GM23338 (cell line): ENCODE measurements at regions not wholly inside any gene's neighbourhood (a gene's known extent, or its start where the extent isn't known, plus 50 kb on each side); places are given as distances from the start of the nearest gene placed in this dataset.

Experiments
- ATAC-seq: fragments of 200-7000 bp; cut with Tn5 transposase; 3 replicates; pipeline ENCODE4 v1.9.1; 2020
- DNase-seq: peaks from one replicate; pipeline ENCODE4 v3.0.0-alpha.2; 2015; ENCODE audit warnings: low spot score
- H2AFZ ChIP-seq: fragments of 200-600 bp; sonication (generic); 2 replicates; pipeline ENCODE4 v1.8.0; 2016; ENCODE audit warnings: antibody characterized with exemption, mild to moderate bottlenecking, moderate library complexity
- H3F3A ChIP-seq: fragments of 200-600 bp; sonication (generic); replicated peaks from 2 replicates; pipeline ENCODE4 v1.8.0; 2017; ENCODE audit warnings: antibody characterized with exemption, mixed run types, low read depth
- H3K27ac ChIP-seq: fragments of 200-600 bp; sonication (generic); 2 replicates; pipeline ENCODE4 v1.6.1; 2016; ENCODE audit warnings: low read depth
- H3K27me3 ChIP-seq: fragments of 200-600 bp; sonication (generic); 2 replicates; pipeline ENCODE4 v1.8.0; 2016; ENCODE audit warnings: mild to moderate bottlenecking, mixed run types, moderate library complexity; ENCODE audit not compliant: insufficient read depth
- H3K36me3 ChIP-seq: fragments of 200-600 bp; sonication (generic); 2 replicates; pipeline ENCODE4 v1.8.0; 2016; ENCODE audit warnings: mild to moderate bottlenecking; ENCODE audit not compliant: insufficient read depth
- H3K4me1 ChIP-seq: fragments of 200-600 bp; sonication (generic); 2 replicates; pipeline ENCODE4 v1.8.0; 2016; ENCODE audit warnings: mild to moderate bottlenecking, moderate library complexity; ENCODE audit not compliant: insufficient read depth
- H3K4me2 ChIP-seq: fragments of 200-600 bp; sonication (generic); 2 replicates; pipeline ENCODE4 v1.7.1; 2017; ENCODE audit warnings: mixed run types
- H3K4me3 ChIP-seq: fragments of 200-600 bp; sonication (generic); 2 replicates; pipeline ENCODE4 v1.6.1; 2016; ENCODE audit warnings: mixed run types
- H3K79me2 ChIP-seq: fragments of 200-600 bp; sonication (generic); replicated peaks from 2 replicates; pipeline ENCODE4 v1.8.0; 2017; ENCODE audit warnings: mild to moderate bottlenecking; ENCODE audit not compliant: insufficient read depth
- H3K9me2 ChIP-seq: fragments of 200-600 bp; sonication (generic); 2 replicates; pipeline ENCODE4 v1.8.0; 2017; ENCODE audit not compliant: insufficient read depth
- H4K20me1 ChIP-seq: fragments of 200-600 bp; sonication (generic); replicated peaks from 2 replicates; pipeline ENCODE4 v1.8.0; 2017; ENCODE audit warnings: mild to moderate bottlenecking; ENCODE audit not compliant: insufficient read depth
- H3K27ac Mint-ChIP-seq: 2 replicates; pipeline ENCODE4 v1.8.0; 2020; ENCODE audit warnings: inconsistent platforms, mild to moderate bottlenecking, moderate library complexity, mixed read lengths
- H3K27me3 Mint-ChIP-seq: 3 replicates; pipeline ENCODE4 v1.8.0; 2022; ENCODE audit warnings: low read depth, mild to moderate bottlenecking, moderate library complexity, mixed read lengths, inconsistent platforms; ENCODE audit not compliant: insufficient read depth, poor library complexity
- H3K36me3 Mint-ChIP-seq: 3 replicates; pipeline ENCODE4 v1.8.0; 2021; ENCODE audit warnings: low read depth, mild to moderate bottlenecking, inconsistent platforms, moderate library complexity, mixed read lengths
- H3K4me1 Mint-ChIP-seq: 3 replicates; pipeline ENCODE4 v1.8.0; 2020; ENCODE audit warnings: mild to moderate bottlenecking, inconsistent platforms, mixed read lengths
- H3K4me3 Mint-ChIP-seq: 3 replicates; pipeline ENCODE4 v1.8.0; 2021; ENCODE audit warnings: moderate library complexity, mild to moderate bottlenecking, inconsistent platforms, mixed read lengths
- H3K9me3 Mint-ChIP-seq: 3 replicates; pipeline ENCODE4 v1.8.0; 2020; ENCODE audit warnings: moderate library complexity, mild to moderate bottlenecking, inconsistent platforms, mixed read lengths
- CREB1 ChIP-seq: fragments of 250-450 bp; sonication (Bioruptor Pico); IDR thresholded peaks from 2 replicates; pipeline ENCODE4 v1.5.0; 2020; ENCODE audit warnings: low read depth, mild to moderate bottlenecking, moderate library complexity
- CTCF ChIP-seq, 2 experiments: fragments of 200-600 bp in 1 of 2; sonication (generic) in 1 of 2; conservative IDR thresholded peaks; 2 replicates each; pipeline versions ENCODE4 v1.5.1 to v1.6.1; 2016 to 2017; ENCODE audit warnings: antibody characterized with exemption in 2 of 2, low read depth in 2 of 2, mild to moderate bottlenecking in 2 of 2, moderate library complexity in 1 of 2
- EZH2 ChIP-seq: fragments of 200-600 bp; sonication (generic); IDR thresholded peaks from one replicate; pipeline ENCODE4 v1.8.0; 2017; ENCODE audit warnings: antibody characterized with exemption, mild to moderate bottlenecking, low read depth; ENCODE audit not compliant: unreplicated experiment
- EZH2phosphoT487 ChIP-seq: fragments of 200-600 bp; sonication (generic); IDR thresholded peaks from one replicate; pipeline ENCODE4 v1.8.1; 2018; ENCODE audit warnings: antibody characterized with exemption; ENCODE audit not compliant: unreplicated experiment
- JUNB ChIP-seq: IDR thresholded peaks from one replicate; pipeline ENCODE4 v1.6.1; 2016; ENCODE audit warnings: antibody characterized with exemption; ENCODE audit not compliant: unreplicated experiment
- NANOG ChIP-seq: IDR thresholded peaks from 2 replicates; pipeline ENCODE4 v1.6.1; 2016; ENCODE audit warnings: antibody characterized with exemption, borderline replicate concordance
- POLR2AphosphoS5 ChIP-seq: IDR thresholded peaks from 2 replicates; pipeline ENCODE4 v1.6.1; 2016; ENCODE audit warnings: antibody characterized with exemption, low read depth
- STAT1 ChIP-seq: IDR thresholded peaks from one replicate; pipeline ENCODE4 v1.6.1; 2016; ENCODE audit warnings: antibody characterized with exemption; ENCODE audit not compliant: unreplicated experiment
- ZNF114 ChIP-seq: fragments of 250-450 bp; sonication (Bioruptor Pico); IDR thresholded peaks from 2 replicates; pipeline ENCODE4 v1.5.0; 2020; ENCODE audit warnings: mild to moderate bottlenecking, moderate library complexity
- ZNF331 ChIP-seq: fragments of 250-450 bp; sonication (Bioruptor Pico); IDR thresholded peaks from 2 replicates; pipeline ENCODE4 v1.5.0; 2020; ENCODE audit warnings: low read depth, mild to moderate bottlenecking, moderate library complexity
- TF ChIP-seq, protein P1 (sequence below): fragments of 250-450 bp; sonication (Bioruptor Pico); IDR thresholded peaks from 2 replicates; pipeline ENCODE4 v1.5.0; 2020; ENCODE audit warnings: mild to moderate bottlenecking, moderate library complexity
- TF ChIP-seq, protein P2 (sequence below): IDR thresholded peaks from one replicate; pipeline ENCODE4 v1.6.1; 2018; ENCODE audit warnings: antibody characterized with exemption; ENCODE audit not compliant: unreplicated experiment
- TF ChIP-seq, protein P3 (sequence below): IDR thresholded peaks from 2 replicates; pipeline ENCODE4 v1.6.1; 2016; ENCODE audit warnings: antibody characterized with exemption

DNA sequence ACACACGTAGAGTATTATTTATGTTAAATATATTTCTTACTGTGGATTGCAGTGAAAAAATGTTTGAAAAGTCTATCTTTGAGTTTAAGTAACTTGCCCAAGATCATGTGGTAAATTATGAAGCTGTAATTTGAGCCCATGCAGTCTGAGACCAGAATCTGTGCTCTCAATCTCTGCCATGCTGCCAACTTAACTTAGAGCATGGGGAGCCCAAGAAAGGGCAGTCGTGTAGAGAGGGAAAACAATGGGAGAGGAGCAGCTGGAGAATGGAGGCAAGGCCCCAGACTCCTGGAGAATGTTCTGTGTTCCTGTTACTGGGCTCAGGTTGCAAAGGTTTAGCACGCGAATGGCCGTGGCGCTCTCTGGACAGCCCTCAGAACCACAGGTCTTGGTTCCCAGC is 311.6 kb upstream of the RASGRP1 start (continued):
- TF ChIP-seq CTCF (conservative IDR thresholded peaks at IDR 0.05; ENCODE audit: low read depth in 2 of 2) (no peak), CREB1 (CRISPR knock-in tag) (no peak), ZNF331 (CRISPR knock-in tag) (no peak), JUNB (no peak)

DNA sequence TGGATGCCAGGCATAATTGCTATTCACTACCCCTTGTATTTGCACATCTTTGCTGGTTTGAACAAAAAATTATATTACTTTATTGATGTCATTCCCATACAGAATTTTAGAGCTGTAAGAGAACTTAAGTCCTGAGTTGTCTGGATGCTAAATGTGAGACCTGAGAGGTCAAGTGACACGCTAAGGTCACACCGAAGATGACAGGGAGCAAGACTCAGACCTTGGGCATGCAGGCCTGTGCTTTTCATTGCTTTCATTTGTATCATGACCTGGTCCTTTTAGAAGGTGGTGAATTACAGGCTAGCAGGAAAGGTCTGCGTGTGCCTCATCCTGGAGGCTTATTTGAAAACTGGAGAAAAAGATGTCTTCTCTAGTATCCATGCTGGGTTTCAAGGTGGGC is 312.0 kb upstream of the RASGRP1 start:
- no peak overlapping the region for H3K27ac Mint-ChIP-seq
- Histone ChIP-seq H3F3A (no peaks in the 10 kb centered on the region), H3K79me2 (no peaks in the 10 kb centered on the region), H3K27ac (no peak overlapping the region), H3K4me1 (no peaks in the 10 kb centered on the region), H4K20me1 (no peaks in the 10 kb centered on the region), H3K27me3 (no peaks in the 10 kb centered on the region), H3K4me2 (no peak overlapping the region), H3K36me3 (no peaks in the 10 kb centered on the region), H2AFZ (no peak overlapping the region), H3K9me2 (peaks cover 14% of the 10 kb centered on the region; the same call in 1 of the 2 replicates), H3K4me3 (no peak overlapping the region)
- H3K9me3 Mint-ChIP-seq, result peaks cover 8% of the 10 kb centered on the region; the same call in 2 of the 3 replicates
- DNase-seq (no peak), ATAC-seq (no peak)
- peaks cover 6% of the 10 kb centered on the region for H3K4me1 Mint-ChIP-seq
- no peaks in the 10 kb centered on the region for H3K27me3 Mint-ChIP-seq
- peaks cover 5% of the 10 kb centered on the region; the same call in 1 of the 3 replicates for H3K36me3 Mint-ChIP-seq
- H3K4me3 Mint-ChIP-seq, result no peak overlapping the region
- TF ChIP-seq ZNF331 (CRISPR knock-in tag) (no peak), NANOG (no peak), ZNF114 (CRISPR knock-in tag) (no peak), CREB1 (CRISPR knock-in tag) (no peak), EZH2 (no peak), STAT1 (no peak), JUNB (no peak), POLR2AphosphoS5 (no peak), EZH2phosphoT487 (no peak)
- TF ChIP-seq, protein P1, sequence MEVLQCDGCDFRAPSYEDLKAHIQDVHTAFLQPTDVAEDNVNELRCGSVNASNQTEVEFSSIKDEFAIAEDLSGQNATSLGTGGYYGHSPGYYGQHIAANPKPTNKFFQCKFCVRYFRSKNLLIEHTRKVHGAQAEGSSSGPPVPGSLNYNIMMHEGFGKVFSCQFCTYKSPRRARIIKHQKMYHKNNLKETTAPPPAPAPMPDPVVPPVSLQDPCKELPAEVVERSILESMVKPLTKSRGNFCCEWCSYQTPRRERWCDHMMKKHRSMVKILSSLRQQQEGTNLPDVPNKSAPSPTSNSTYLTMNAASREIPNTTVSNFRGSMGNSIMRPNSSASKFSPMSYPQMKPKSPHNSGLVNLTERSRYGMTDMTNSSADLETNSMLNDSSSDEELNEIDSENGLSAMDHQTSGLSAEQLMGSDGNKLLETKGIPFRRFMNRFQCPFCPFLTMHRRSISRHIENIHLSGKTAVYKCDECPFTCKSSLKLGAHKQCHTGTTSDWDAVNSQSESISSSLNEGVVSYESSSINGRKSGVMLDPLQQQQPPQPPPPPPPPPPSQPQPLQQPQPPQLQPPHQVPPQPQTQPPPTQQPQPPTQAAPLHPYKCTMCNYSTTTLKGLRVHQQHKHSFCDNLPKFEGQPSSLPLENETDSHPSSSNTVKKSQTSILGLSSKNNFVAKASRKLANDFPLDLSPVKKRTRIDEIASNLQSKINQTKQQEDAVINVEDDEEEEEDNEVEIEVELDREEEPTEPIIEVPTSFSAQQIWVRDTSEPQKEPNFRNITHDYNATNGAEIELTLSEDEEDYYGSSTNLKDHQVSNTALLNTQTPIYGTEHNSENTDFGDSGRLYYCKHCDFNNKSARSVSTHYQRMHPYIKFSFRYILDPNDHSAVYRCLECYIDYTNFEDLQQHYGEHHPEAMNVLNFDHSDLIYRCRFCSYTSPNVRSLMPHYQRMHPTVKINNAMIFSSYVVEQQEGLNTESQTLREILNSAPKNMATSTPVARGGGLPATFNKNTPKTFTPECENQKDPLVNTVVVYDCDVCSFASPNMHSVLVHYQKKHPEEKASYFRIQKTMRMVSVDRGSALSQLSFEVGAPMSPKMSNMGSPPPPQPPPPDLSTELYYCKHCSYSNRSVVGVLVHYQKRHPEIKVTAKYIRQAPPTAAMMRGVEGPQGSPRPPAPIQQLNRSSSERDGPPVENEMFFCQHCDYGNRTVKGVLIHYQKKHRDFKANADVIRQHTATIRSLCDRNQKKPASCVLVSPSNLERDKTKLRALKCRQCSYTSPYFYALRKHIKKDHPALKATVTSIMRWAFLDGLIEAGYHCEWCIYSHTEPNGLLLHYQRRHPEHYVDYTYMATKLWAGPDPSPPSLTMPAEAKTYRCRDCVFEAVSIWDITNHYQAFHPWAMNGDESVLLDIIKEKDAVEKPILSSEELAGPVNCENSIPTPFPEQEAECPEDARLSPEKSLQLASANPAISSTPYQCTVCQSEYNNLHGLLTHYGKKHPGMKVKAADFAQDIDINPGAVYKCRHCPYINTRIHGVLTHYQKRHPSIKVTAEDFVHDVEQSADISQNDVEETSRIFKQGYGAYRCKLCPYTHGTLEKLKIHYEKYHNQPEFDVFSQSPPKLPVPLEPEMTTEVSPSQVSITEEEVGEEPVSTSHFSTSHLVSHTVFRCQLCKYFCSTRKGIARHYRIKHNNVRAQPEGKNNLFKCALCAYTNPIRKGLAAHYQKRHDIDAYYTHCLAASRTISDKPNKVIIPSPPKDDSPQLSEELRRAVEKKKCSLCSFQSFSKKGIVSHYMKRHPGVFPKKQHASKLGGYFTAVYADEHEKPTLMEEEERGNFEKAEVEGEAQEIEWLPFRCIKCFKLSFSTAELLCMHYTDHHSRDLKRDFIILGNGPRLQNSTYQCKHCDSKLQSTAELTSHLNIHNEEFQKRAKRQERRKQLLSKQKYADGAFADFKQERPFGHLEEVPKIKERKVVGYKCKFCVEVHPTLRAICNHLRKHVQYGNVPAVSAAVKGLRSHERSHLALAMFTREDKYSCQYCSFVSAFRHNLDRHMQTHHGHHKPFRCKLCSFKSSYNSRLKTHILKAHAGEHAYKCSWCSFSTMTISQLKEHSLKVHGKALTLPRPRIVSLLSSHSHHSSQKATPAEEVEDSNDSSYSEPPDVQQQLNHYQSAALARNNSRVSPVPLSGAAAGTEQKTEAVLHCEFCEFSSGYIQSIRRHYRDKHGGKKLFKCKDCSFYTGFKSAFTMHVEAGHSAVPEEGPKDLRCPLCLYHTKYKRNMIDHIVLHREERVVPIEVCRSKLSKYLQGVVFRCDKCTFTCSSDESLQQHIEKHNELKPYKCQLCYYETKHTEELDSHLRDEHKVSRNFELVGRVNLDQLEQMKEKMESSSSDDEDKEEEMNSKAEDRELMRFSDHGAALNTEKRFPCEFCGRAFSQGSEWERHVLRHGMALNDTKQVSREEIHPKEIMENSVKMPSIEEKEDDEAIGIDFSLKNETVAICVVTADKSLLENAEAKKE (CRISPR knock-in tag), result no peak
- TF ChIP-seq, protein P2, sequence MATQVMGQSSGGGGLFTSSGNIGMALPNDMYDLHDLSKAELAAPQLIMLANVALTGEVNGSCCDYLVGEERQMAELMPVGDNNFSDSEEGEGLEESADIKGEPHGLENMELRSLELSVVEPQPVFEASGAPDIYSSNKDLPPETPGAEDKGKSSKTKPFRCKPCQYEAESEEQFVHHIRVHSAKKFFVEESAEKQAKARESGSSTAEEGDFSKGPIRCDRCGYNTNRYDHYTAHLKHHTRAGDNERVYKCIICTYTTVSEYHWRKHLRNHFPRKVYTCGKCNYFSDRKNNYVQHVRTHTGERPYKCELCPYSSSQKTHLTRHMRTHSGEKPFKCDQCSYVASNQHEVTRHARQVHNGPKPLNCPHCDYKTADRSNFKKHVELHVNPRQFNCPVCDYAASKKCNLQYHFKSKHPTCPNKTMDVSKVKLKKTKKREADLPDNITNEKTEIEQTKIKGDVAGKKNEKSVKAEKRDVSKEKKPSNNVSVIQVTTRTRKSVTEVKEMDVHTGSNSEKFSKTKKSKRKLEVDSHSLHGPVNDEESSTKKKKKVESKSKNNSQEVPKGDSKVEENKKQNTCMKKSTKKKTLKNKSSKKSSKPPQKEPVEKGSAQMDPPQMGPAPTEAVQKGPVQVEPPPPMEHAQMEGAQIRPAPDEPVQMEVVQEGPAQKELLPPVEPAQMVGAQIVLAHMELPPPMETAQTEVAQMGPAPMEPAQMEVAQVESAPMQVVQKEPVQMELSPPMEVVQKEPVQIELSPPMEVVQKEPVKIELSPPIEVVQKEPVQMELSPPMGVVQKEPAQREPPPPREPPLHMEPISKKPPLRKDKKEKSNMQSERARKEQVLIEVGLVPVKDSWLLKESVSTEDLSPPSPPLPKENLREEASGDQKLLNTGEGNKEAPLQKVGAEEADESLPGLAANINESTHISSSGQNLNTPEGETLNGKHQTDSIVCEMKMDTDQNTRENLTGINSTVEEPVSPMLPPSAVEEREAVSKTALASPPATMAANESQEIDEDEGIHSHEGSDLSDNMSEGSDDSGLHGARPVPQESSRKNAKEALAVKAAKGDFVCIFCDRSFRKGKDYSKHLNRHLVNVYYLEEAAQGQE, result no peak
- TF ChIP-seq, protein P3, sequence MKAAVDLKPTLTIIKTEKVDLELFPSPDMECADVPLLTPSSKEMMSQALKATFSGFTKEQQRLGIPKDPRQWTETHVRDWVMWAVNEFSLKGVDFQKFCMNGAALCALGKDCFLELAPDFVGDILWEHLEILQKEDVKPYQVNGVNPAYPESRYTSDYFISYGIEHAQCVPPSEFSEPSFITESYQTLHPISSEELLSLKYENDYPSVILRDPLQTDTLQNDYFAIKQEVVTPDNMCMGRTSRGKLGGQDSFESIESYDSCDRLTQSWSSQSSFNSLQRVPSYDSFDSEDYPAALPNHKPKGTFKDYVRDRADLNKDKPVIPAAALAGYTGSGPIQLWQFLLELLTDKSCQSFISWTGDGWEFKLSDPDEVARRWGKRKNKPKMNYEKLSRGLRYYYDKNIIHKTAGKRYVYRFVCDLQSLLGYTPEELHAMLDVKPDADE, result no peak
